Kidney epithelial cell (primary cell): ENCODE measurements at regions not wholly inside any gene's neighbourhood (a gene's known extent, or its start where the extent isn't known, plus 50 kb on each side); places are given as distances from the start of the nearest gene placed in this dataset.

Experiments used
- DNase-seq: peaks from one replicate; pipeline ENCODE4 v3.0.0-alpha.2; 2010; ENCODE audit warnings: low read depth
- H3K27me3 ChIP-seq: 2 replicates; pipeline ENCODE4 v1.6.0; 2011; ENCODE audit warnings: low read length; ENCODE audit not compliant: control insufficient read depth, insufficient read depth
- H3K36me3 ChIP-seq: 2 replicates; pipeline ENCODE4 v1.5.1; 2011; ENCODE audit warnings: low read length; ENCODE audit not compliant: control insufficient read depth, insufficient read depth
- H3K4me3 ChIP-seq: 2 replicates; pipeline ENCODE4 v1.5.1; 2011; ENCODE audit warnings: low read depth, mild to moderate bottlenecking, control low read depth, low read length
- CTCF ChIP-seq: IDR thresholded peaks from 2 replicates; pipeline ENCODE4 v1.5.1; 2011; ENCODE audit warnings: mild to moderate bottlenecking, moderate library complexity, low read length, control low read depth, inconsistent platforms; ENCODE audit not compliant: insufficient read depth, poor library complexity, severe bottlenecking

GRCh38 chr13:104206450-104207044 is 1140.3 kb upstream of the SLC10A2 start:
- no peak for TF ChIP-seq CTCF
- H3K36me3 ChIP-seq, result no peaks in the 10 kb centered on the region
- no peak for DNase-seq
- no peaks in the 10 kb centered on the region for H3K27me3 ChIP-seq
- no peak overlapping the region for H3K4me3 ChIP-seq

- DNase-seq, result no peak
- Histone ChIP-seq H3K27me3 (no peaks in the 10 kb centered on the region), H3K4me3 (no peak overlapping the region), H3K36me3 (no peaks in the 10 kb centered on the region)
- TF ChIP-seq CTCF, result no peak
Observed at GRCh38 chr13:104204177-104204576, 1138.0 kb upstream of the SLC10A2 start.

GRCh38 chr13:104198801-104199200 is 1132.6 kb upstream of the SLC10A2 start:
- no peak for DNase-seq
- no peak for TF ChIP-seq CTCF

GRCh38 chr13:104196611-104197010 is 1130.4 kb upstream of the SLC10A2 start:
- Histone ChIP-seq H3K36me3 (no peaks in the 10 kb centered on the region), H3K27me3 (no peaks in the 10 kb centered on the region), H3K4me3 (no peak overlapping the region)
- TF ChIP-seq CTCF, result no peak
- no peak for DNase-seq

More at GRCh38 chr13:104198801-104199200, 1132.6 kb upstream of the SLC10A2 start:
- H3K36me3 ChIP-seq, result no peaks in the 10 kb centered on the region
- no peaks in the 10 kb centered on the region for H3K27me3 ChIP-seq
- H3K4me3 ChIP-seq, result no peak overlapping the region

- H3K36me3 ChIP-seq, result no peaks in the 10 kb centered on the region
- TF ChIP-seq CTCF, result no peak
- DNase-seq, result no peak
- no peak overlapping the region for H3K4me3 ChIP-seq
- no peaks in the 10 kb centered on the region for H3K27me3 ChIP-seq
Observed at GRCh38 chr13:104181526-104182231, 1115.5 kb upstream of the SLC10A2 start.

- H3K27me3 ChIP-seq, result no peaks in the 10 kb centered on the region
- DNase-seq, result no peak
- H3K4me3 ChIP-seq, result no peak overlapping the region
- H3K36me3 ChIP-seq, result no peaks in the 10 kb centered on the region
- TF ChIP-seq CTCF, result no peak
Observed at GRCh38 chr13:104170980-104171555, 1104.9 kb upstream of the SLC10A2 start.
